ENCODE measurements at regions not wholly inside any gene's neighbourhood (a gene's known extent, or its start where the extent isn't known, plus 50 kb on each side); places are given as distances from the start of the nearest gene placed in this dataset.

GRCh38 chr7:68676813-68677535, 921.3 kb upstream of the AUTS2 start:
- DNase-seq (ENCODE audit: low read depth in 2 of 3, low spot score in 2 of 3): no peak

GRCh38 chr7:68678196-68678595, 920.1 kb upstream of the AUTS2 start:
- no peak for DNase-seq (ENCODE audit: low read depth in 2 of 3, low spot score in 2 of 3)

- no peak for DNase-seq (ENCODE audit: low read depth in 2 of 3, low spot score in 2 of 3)
These were observed 918.6 kb upstream of the AUTS2 start for GRCh38 chr7:68679459-68680234.

GRCh38 chr7:68680235-68680872, 917.9 kb upstream of the AUTS2 start:
- DNase-seq (ENCODE audit: low read depth in 2 of 3, low spot score in 2 of 3): no peak

GRCh38 chr7:68682910-68683309, 915.4 kb upstream of the AUTS2 start:
- DNase-seq (ENCODE audit: low read depth in 2 of 3, low spot score in 2 of 3): no peak

- no peak for DNase-seq (ENCODE audit: low read depth in 2 of 3, low spot score in 2 of 3)
These were observed 913.9 kb upstream of the AUTS2 start for GRCh38 chr7:68684246-68684839.

- no peak for DNase-seq (ENCODE audit: low read depth in 2 of 3, low spot score in 2 of 3)
These were observed 913.3 kb upstream of the AUTS2 start for GRCh38 chr7:68684996-68685395.

GRCh38 chr7:68688416-68689086, 909.7 kb upstream of the AUTS2 start:
- no peak for DNase-seq (ENCODE audit: low read depth in 2 of 3, low spot score in 2 of 3)

GRCh38 chr7:68689087-68689433, 909.2 kb upstream of the AUTS2 start:
- no peak for DNase-seq (ENCODE audit: low read depth in 2 of 3, low spot score in 2 of 3)

GRCh38 chr7:68691261-68692216, 906.7 kb upstream of the AUTS2 start:
- no peak for DNase-seq (ENCODE audit: low read depth in 2 of 3, low spot score in 2 of 3)

GRCh38 chr7:68692511-68692910, 905.8 kb upstream of the AUTS2 start:
- no peak for DNase-seq (ENCODE audit: low read depth in 2 of 3, low spot score in 2 of 3)

- DNase-seq (ENCODE audit: low read depth in 2 of 3, low spot score in 2 of 3): no peak
These were observed 903.6 kb upstream of the AUTS2 start for GRCh38 chr7:68694656-68695055.

- DNase-seq (ENCODE audit: low read depth in 2 of 3, low spot score in 2 of 3): no peak
These were observed 900.4 kb upstream of the AUTS2 start for GRCh38 chr7:68697796-68698280.

GRCh38 chr7:68699090-68699711, 899.1 kb upstream of the AUTS2 start:
- DNase-seq (ENCODE audit: low read depth in 2 of 3, low spot score in 2 of 3): no peak

GRCh38 chr7:68700414-68700813, 897.9 kb upstream of the AUTS2 start:
- no peak for DNase-seq (ENCODE audit: low read depth in 2 of 3, low spot score in 2 of 3)

- no peak for DNase-seq (ENCODE audit: low read depth in 2 of 3, low spot score in 2 of 3)
These were observed 892.0 kb upstream of the AUTS2 start for GRCh38 chr7:68706291-68706690.

GRCh38 chr7:68707159-68707558, 891.1 kb upstream of the AUTS2 start:
- no peak for DNase-seq (ENCODE audit: low read depth in 2 of 3, low spot score in 2 of 3)

- no peak for DNase-seq (ENCODE audit: low read depth in 2 of 3, low spot score in 2 of 3)
These were observed 890.3 kb upstream of the AUTS2 start for GRCh38 chr7:68707958-68708357.

GRCh38 chr7:68712956-68713495, 885.2 kb upstream of the AUTS2 start:
- no peak for DNase-seq (ENCODE audit: low read depth in 2 of 3, low spot score in 2 of 3)

Measured in activated CD8-positive, alpha-beta memory T cell treated with anti-CD3 and anti-CD28 coated beads for 48 hours (primary cell).